SK-N-SH (cell line): ENCODE measurements at regions not wholly inside any gene's neighbourhood (a gene's known extent, or its start where the extent isn't known, plus 50 kb on each side); places are given as distances from the start of the nearest gene placed in this dataset.

Experiments
- CTCF ChIA-PET: fragments of 300-600, 350-600 bp; formaldehyde crosslinking; extraction: SDS; loops from one replicate; lab custom pipeline; 2021; lab: Yijun Ruan, JAX
- POLR2A ChIA-PET: fragments of 350-600 bp; sonication (Branson Sonifier 250); formaldehyde crosslinking; extraction: SDS; loops from one replicate; lab custom pipeline; 2020; ENCODE audit warnings: antibody characterized with exemption, inconsistent platforms; lab: Yijun Ruan, JAX
- DNase-seq: peaks from one replicate; pipeline ENCODE4 v3.0.0; 2012
- H2AFZ ChIP-seq: fragments of 200-600 bp; sonication (generic); 2 replicates; pipeline ENCODE4 v1.8.1; 2016; ENCODE audit warnings: antibody characterized with exemption, mild to moderate bottlenecking, low read depth
- H3F3A ChIP-seq: fragments of 200-600 bp; sonication (generic); replicated peaks from 2 replicates; pipeline ENCODE3; 2016; ENCODE audit warnings: antibody characterized with exemption, mild to moderate bottlenecking; ENCODE audit not compliant: insufficient read depth
- H3K27ac ChIP-seq, 2 experiments: fragments of 200-500 bp in 1 of 2; fragments of 200-600 bp in 1 of 2; sonication (Bioruptor generic) in 1 of 2; sonication (generic), shearing (Covaris generic) in 1 of 2; 2 replicates each; pipeline versions ENCODE4 v1.5.1 to v1.6.1; 2014 to 2016; ENCODE audit warnings: low read depth in 2 of 2, inconsistent platforms in 1 of 2, low read length in 1 of 2, mild to moderate bottlenecking in 1 of 2, mixed read lengths in 1 of 2
- H3K27me3 ChIP-seq: fragments of 200-600 bp; sonication (generic), shearing (Covaris generic); 2 replicates; pipeline ENCODE4 v1.6.1; 2016; ENCODE audit warnings: mixed run types; ENCODE audit not compliant: insufficient read depth
- H3K36me3 ChIP-seq, 2 experiments: fragments of 200-500 bp in 1 of 2; fragments of 200-600 bp in 1 of 2; sonication (Bioruptor generic) in 1 of 2; sonication (generic) in 1 of 2; replicated peaks in 1 of 2; 2 replicates each; pipeline versions ENCODE3 to v1.5.1; 2014 to 2016; ENCODE audit warnings: low read length in 1 of 2, mild to moderate bottlenecking in 1 of 2; ENCODE audit not compliant: insufficient read depth in 2 of 2, control insufficient read depth in 1 of 2
- H3K4me1 ChIP-seq, 2 experiments: fragments of 200-500 bp in 1 of 2; fragments of 200-600 bp in 1 of 2; sonication (Bioruptor generic) in 1 of 2; sonication (generic), shearing (Covaris generic) in 1 of 2; 2 replicates each; pipeline versions ENCODE4 v1.5.1 to v1.6.1; 2014 to 2016; ENCODE audit warnings: low read depth in 1 of 2, low read length in 1 of 2, mixed run types in 1 of 2; ENCODE audit not compliant: insufficient read depth in 2 of 2, control insufficient read depth in 1 of 2
- H3K4me2 ChIP-seq: fragments of 200-600 bp; sonication (generic), shearing (Covaris generic); 2 replicates; pipeline ENCODE4 v1.6.1; 2017; ENCODE audit warnings: mixed run types
- H3K4me3 ChIP-seq, 2 experiments: fragments of 200-500 bp in 1 of 2; fragments of 200-600 bp in 1 of 2; sonication (Bioruptor generic) in 1 of 2; sonication (generic), shearing (Covaris generic) in 1 of 2; 2 replicates each; pipeline versions ENCODE4 v1.5.1 to v1.8.1; 2014 to 2016; ENCODE audit warnings: low read depth in 2 of 2, inconsistent platforms in 1 of 2, low read length in 1 of 2, mild to moderate bottlenecking in 1 of 2, mixed read lengths in 1 of 2, moderate library complexity in 1 of 2
- H3K79me2 ChIP-seq: fragments of 200-600 bp; sonication (generic); 2 replicates; pipeline ENCODE4 v1.8.1; 2017; ENCODE audit warnings: mild to moderate bottlenecking; ENCODE audit not compliant: insufficient read depth
- H3K9ac ChIP-seq: fragments of 200-600 bp; sonication (generic); 2 replicates; pipeline ENCODE4 v1.6.1; 2017; ENCODE audit warnings: mixed run types
- H3K9me2 ChIP-seq: fragments of 200-600 bp; sonication (generic); 2 replicates; pipeline ENCODE4 v1.6.1; 2017; ENCODE audit warnings: mixed run types
- H3K9me3 ChIP-seq: fragments of 200-600 bp; sonication (generic); 2 replicates; pipeline ENCODE4 v1.6.1; 2017; ENCODE audit warnings: mixed run types, mild to moderate bottlenecking, moderate library complexity
- H4K20me1 ChIP-seq: fragments of 200-600 bp; sonication (generic); 2 replicates; pipeline ENCODE4 v1.6.1; 2017; ENCODE audit warnings: mild to moderate bottlenecking, mixed run types; ENCODE audit not compliant: insufficient read depth
- CHD2 ChIP-seq: fragments of 150-350 bp; IDR thresholded peaks from 2 replicates; pipeline ENCODE4 v1.6.1; 2018; ENCODE audit warnings: low read length; ENCODE audit not compliant: partially characterized antibody
- EP300 ChIP-seq, 2 experiments: IDR thresholded peaks; 2 replicates each; pipeline versions ENCODE4 v1.4.0 to v1.6.1; 2012; ENCODE audit warnings: borderline replicate concordance in 1 of 2, low read depth in 1 of 2, low read length in 1 of 2
- FOXJ3 ChIP-seq: sonication (generic); formaldehyde crosslinking; IDR thresholded peaks from 2 replicates; pipeline ENCODE4 v1.5.1; 2020; ENCODE audit warnings: mild to moderate bottlenecking, missing genetic modification reagents
- FOXM1 ChIP-seq: IDR thresholded peaks from 2 replicates; pipeline ENCODE4 v1.4.0; 2012; ENCODE audit warnings: low read depth, mild to moderate bottlenecking
- GABPA ChIP-seq: IDR thresholded peaks from 2 replicates; pipeline ENCODE4 v1.4.0; 2012; ENCODE audit warnings: low read depth, mild to moderate bottlenecking
- GATA2 ChIP-seq: sonication (generic); formaldehyde crosslinking; IDR thresholded peaks from 2 replicates; pipeline ENCODE4 v1.5.0; 2020; ENCODE audit warnings: mild to moderate bottlenecking, missing genetic modification reagents
- MAX ChIP-seq: IDR thresholded peaks from 2 replicates; pipeline ENCODE4 v1.4.0; 2012; ENCODE audit warnings: low read depth
- MEF2A ChIP-seq: IDR thresholded peaks from 2 replicates; pipeline ENCODE4 v1.4.0; 2012; ENCODE audit warnings: low read depth, borderline replicate concordance
- MXI1 ChIP-seq: IDR thresholded peaks from 2 replicates; pipeline ENCODE4 v1.6.1; 2012; ENCODE audit warnings: mild to moderate bottlenecking, low read depth, low read length, improper control_type of control experiment
- NFIC ChIP-seq: IDR thresholded peaks from 2 replicates; pipeline ENCODE4 v1.4.0; 2012; ENCODE audit warnings: borderline replicate concordance
- POLR2AphosphoS5 ChIP-seq: IDR thresholded peaks from 2 replicates; pipeline ENCODE4 v1.6.1; 2012; ENCODE audit warnings: low read depth, low read length
- RCOR1 ChIP-seq: fragments of 150-350 bp; IDR thresholded peaks from 2 replicates; pipeline ENCODE4 v1.6.1; 2017; ENCODE audit warnings: antibody characterized with exemption, low read length
- REST ChIP-seq: IDR thresholded peaks from 2 replicates; pipeline ENCODE4 v1.6.1; 2012; ENCODE audit warnings: mild to moderate bottlenecking, low read depth, low read length, moderate library complexity
- RXRA ChIP-seq: IDR thresholded peaks from 2 replicates; pipeline ENCODE4 v1.4.0; 2012; ENCODE audit warnings: low read depth, mild to moderate bottlenecking, borderline replicate concordance
- TCF12 ChIP-seq: IDR thresholded peaks from 2 replicates; pipeline ENCODE4 v1.4.0; 2012
- USF1 ChIP-seq: IDR thresholded peaks from 2 replicates; pipeline ENCODE4 v1.4.0; 2012; ENCODE audit warnings: low read depth, borderline replicate concordance
- YY1 ChIP-seq: IDR thresholded peaks from 2 replicates; pipeline ENCODE4 v1.4.0; 2012; ENCODE audit warnings: low read depth, mild to moderate bottlenecking
- WGBS: methylation state at CpG from one replicate; pipeline ENCODE4 v1.1.6; 2017; ENCODE audit warnings: low lambda C conversion rate; 5-methylcytosine and 5-hydroxymethylcytosine counted together
- TF ChIP-seq, protein P1 (sequence below): fragments of 150-350 bp; IDR thresholded peaks from 2 replicates; pipeline ENCODE4 v1.6.1; 2017; ENCODE audit warnings: antibody characterized with exemption, low read length, low read depth, borderline replicate concordance
- TF ChIP-seq, protein P2 (sequence below): fragments of 150-350 bp; IDR thresholded peaks from 2 replicates; pipeline ENCODE4 v1.6.1; 2016; ENCODE audit warnings: mild to moderate bottlenecking, low read depth, low read length
- TF ChIP-seq, protein P3 (sequence below): fragments of 200-600 bp; sonication (generic); IDR thresholded peaks from 2 replicates; pipeline ENCODE4 v1.6.1; 2017; ENCODE audit warnings: antibody characterized with exemption, mild to moderate bottlenecking, moderate library complexity

DNA sequence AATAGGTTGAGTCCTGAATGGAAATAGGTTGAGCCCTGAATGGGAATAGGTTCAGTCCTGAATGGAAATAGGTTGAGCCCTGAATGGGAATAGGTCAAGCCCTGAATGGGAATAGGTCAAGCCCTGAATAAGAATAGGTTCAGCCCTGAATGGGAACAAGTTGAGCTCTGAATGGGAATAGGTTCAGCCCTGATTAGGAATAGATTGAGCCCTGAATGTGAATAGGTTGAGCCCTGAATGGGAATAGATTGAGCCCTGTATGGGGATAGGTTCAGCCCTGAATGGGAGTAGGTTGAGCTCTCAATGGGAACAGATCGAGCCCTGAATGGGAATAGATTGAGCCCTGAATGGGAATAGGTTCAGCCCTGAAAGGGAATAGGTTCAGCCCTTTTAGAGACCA is 590.8 kb upstream of the ADAMTS16 start:
- TF ChIP-seq, protein P1, sequence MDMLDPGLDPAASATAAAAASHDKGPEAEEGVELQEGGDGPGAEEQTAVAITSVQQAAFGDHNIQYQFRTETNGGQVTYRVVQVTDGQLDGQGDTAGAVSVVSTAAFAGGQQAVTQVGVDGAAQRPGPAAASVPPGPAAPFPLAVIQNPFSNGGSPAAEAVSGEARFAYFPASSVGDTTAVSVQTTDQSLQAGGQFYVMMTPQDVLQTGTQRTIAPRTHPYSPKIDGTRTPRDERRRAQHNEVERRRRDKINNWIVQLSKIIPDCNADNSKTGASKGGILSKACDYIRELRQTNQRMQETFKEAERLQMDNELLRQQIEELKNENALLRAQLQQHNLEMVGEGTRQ: no peak
- TF ChIP-seq FOXJ3 (CRISPR knock-in tag) (no peak), MAX (no peak), MXI1 (no peak), EP300 (IDR thresholded peaks at IDR 0.05; ENCODE audit: borderline replicate concordance in 1 of 2, low read depth in 1 of 2, low read length in 1 of 2) (no peak), USF1 (no peak), TCF12 (no peak), CHD2 (no peak), NFIC (no peak), FOXM1 (no peak), RCOR1 (no peak), GATA2 (CRISPR knock-in tag) (no peak), YY1 (no peak), GABPA (no peak), MEF2A (no peak), REST (no peak), POLR2AphosphoS5 (no peak), RXRA (no peak)
- TF ChIP-seq, protein P2, sequence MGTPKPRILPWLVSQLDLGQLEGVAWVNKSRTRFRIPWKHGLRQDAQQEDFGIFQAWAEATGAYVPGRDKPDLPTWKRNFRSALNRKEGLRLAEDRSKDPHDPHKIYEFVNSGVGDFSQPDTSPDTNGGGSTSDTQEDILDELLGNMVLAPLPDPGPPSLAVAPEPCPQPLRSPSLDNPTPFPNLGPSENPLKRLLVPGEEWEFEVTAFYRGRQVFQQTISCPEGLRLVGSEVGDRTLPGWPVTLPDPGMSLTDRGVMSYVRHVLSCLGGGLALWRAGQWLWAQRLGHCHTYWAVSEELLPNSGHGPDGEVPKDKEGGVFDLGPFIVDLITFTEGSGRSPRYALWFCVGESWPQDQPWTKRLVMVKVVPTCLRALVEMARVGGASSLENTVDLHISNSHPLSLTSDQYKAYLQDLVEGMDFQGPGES: no peak
- TF ChIP-seq, protein P3, sequence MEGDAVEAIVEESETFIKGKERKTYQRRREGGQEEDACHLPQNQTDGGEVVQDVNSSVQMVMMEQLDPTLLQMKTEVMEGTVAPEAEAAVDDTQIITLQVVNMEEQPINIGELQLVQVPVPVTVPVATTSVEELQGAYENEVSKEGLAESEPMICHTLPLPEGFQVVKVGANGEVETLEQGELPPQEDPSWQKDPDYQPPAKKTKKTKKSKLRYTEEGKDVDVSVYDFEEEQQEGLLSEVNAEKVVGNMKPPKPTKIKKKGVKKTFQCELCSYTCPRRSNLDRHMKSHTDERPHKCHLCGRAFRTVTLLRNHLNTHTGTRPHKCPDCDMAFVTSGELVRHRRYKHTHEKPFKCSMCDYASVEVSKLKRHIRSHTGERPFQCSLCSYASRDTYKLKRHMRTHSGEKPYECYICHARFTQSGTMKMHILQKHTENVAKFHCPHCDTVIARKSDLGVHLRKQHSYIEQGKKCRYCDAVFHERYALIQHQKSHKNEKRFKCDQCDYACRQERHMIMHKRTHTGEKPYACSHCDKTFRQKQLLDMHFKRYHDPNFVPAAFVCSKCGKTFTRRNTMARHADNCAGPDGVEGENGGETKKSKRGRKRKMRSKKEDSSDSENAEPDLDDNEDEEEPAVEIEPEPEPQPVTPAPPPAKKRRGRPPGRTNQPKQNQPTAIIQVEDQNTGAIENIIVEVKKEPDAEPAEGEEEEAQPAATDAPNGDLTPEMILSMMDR: no peak
- Histone ChIP-seq H3K9ac (no peak overlapping the region), H3K9me2 (no peaks in the 10 kb centered on the region), H3K27me3 (no peaks in the 10 kb centered on the region), H3K4me2 (no peak overlapping the region), H4K20me1 (no peaks in the 10 kb centered on the region), H3K79me2 (no peaks in the 10 kb centered on the region), H3K9me3 (no peaks in the 10 kb centered on the region), H3K27ac (no peak overlapping the region), H3K4me1 (no peaks in the 10 kb centered on the region), H2AFZ (no peak overlapping the region), H3K4me3 (no peak overlapping the region), H3K36me3 (no peaks in the 10 kb centered on the region), H3F3A (peaks cover 3% of the 10 kb centered on the region)
- ChIA-PET CTCF (no interaction called here), POLR2A (no interaction called here)
- 0% methylated on average over 1 of the region's 1 CpG for WGBS
- DNase-seq: no peak
